Stimulated activated CD4-positive, alpha-beta T cell treated with anti-CD3 and anti-CD28 coated beads, Interleukin-4, amount 100 ng/mL, for 4 hours (primary cell): ENCODE measurements at regions not wholly inside any gene's neighbourhood (a gene's known extent, or its start where the extent isn't known, plus 50 kb on each side); places are given as distances from the start of the nearest gene placed in this dataset.
"Not testable (repeated sequence)": the region's sequence is repeated elsewhere in the genome, so short reads cannot be mapped to it uniquely, and the experiment has no call there.

Experiments used
- DNase-seq, 2 experiments: peaks; one replicate each; pipeline ENCODE4 v3.0.0-alpha.2; 2020

GRCh38 chr10:105609451-105609850, 968.4 kb downstream of the SORCS3 start:
- no peak for DNase-seq

DNA sequence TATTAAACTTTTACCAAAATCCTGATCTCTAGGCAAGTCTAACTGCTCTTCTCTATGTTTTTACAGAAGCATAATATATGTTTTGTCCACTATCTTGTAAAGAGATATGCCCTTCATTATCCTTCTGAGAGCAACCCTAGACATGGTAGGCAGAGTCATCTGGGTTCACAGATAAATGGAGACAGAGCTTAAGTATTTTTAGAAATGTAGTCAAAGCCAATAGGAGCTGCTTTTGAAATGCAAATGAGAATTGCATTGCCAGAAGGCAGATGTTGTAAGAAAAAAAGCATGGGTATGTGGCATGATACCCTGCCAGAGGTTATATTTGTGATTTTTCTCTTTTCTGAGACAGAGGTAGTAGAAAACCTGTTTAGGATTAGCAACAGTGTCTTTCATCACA, 964.8 kb downstream of the SORCS3 start:
- no peak for DNase-seq

GRCh38 chr10:105605104-105605503, 964.0 kb downstream of the SORCS3 start:
- no peak for DNase-seq

GRCh38 chr10:105598207-105598606, 957.1 kb downstream of the SORCS3 start:
- no peak for DNase-seq

GRCh38 chr10:105597312-105597711, 956.2 kb downstream of the SORCS3 start:
- DNase-seq = no peak

DNA sequence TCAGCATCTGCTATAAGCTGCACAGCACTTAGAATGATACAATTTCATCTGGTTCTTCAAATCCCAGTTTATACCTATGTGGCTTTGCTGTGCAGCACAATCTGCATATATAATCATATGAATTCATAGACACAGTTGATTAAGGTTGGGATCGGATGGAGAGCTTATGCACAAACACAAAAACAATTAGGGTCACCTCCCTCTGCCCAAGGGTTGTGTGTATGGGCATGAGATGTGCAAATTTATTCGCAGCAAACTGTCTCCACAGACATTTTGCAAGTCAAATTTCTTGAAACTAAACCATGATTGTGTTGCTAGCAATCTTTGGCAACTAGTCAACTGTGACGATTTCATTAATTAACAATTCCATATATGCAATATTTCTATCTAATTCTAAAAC, 955.7 kb downstream of the SORCS3 start:
- no peak for DNase-seq

DNA sequence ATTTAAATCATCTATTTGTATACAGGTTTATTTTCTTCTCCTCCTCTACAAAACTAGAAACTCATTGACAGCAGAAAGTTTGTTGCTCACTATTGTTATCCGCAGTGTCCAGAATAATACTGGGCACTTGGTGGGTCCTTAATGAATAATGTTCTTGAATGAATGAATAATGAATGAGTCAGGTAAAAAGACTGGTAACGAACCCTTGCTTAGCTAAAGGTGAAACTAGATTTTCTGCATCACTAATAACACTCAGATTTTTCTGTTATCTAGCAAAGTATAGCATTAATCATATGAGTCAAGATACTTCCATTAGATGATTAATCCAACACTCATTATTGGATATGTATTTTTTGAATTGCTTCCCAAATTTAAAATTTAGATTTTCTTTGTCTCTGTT, 953.2 kb downstream of the SORCS3 start:
- DNase-seq = no peak

- DNase-seq = no peak
Observed at GRCh38 chr10:105592468-105592867, 951.4 kb downstream of the SORCS3 start.

GRCh38 chr10:105586451-105587098, 945.5 kb downstream of the SORCS3 start:
- DNase-seq = no peak

DNA sequence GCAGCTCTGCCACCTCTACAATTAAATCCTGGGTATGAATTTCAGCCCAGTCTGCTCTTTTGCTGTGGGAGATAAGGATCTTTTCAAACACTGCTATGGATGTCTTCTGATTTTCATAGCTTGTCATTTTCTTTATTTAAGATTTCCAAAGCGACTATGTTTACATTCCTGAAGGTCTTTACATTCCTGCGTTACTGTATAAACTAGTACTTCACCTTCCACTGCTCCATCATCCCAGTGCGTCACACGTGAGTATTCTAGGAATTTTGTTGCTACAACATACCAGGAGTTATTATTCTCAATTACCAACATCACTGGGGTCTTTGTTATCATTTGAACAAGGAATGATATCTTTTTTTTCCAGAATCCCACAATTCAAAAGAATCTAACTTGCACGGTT, 944.7 kb downstream of the SORCS3 start:
- no peak for DNase-seq

DNA sequence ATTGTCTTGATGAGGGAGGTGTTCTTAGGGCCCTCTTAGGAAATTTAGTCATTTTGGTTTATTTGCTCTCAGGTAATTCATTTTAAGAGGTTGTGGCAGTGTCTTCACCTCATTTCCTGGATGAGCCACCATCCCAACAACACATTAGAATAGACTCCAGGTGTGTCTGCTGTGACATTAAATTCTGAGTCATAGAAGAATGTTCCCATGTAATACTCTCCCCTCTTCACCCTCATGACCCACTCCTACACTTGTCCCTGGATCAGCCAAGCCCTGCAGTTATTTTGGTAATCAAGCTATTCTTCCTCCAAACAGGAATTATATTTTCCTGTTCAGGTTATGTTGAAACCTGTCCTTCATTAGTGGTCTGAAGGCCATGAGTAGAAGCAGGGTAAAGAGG, 944.1 kb downstream of the SORCS3 start:
- no peak for DNase-seq

GRCh38 chr10:105579112-105579511, 938.0 kb downstream of the SORCS3 start:
- no peak for DNase-seq

- no peak for DNase-seq
Observed at GRCh38 chr10:105577865-105578607, 936.9 kb downstream of the SORCS3 start.

- no peak for DNase-seq
Observed at GRCh38 chr10:105559333-105560097, 918.4 kb downstream of the SORCS3 start.

DNA sequence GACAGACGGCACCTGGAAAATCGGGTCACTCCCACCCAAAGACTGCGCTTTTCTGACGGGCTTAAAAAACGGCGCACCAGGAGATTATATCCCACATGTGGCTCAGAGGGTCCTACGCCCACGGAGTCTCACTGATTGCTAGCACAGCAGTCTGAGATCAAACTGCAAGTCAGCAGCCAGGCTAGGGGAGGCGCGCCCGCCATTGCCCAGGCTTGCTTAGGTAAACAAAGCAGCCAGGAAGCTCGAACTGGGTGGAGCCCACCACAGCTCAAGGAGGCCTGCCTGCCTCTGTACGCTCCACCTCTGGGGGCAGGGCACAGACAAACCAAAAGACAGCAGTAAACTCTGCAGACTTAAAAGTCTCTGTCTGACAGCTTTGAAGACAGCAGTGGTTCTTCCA, 909.4 kb downstream of the SORCS3 start:
- DNase-seq = not testable (repeated sequence)

- DNase-seq = no peak
Observed at GRCh38 chr10:105549731-105550130, 908.6 kb downstream of the SORCS3 start.

GRCh38 chr10:105545101-105545500, 904.0 kb downstream of the SORCS3 start:
- no peak for DNase-seq

GRCh38 chr10:105540381-105540780, 899.3 kb downstream of the SORCS3 start:
- no peak for DNase-seq

DNA sequence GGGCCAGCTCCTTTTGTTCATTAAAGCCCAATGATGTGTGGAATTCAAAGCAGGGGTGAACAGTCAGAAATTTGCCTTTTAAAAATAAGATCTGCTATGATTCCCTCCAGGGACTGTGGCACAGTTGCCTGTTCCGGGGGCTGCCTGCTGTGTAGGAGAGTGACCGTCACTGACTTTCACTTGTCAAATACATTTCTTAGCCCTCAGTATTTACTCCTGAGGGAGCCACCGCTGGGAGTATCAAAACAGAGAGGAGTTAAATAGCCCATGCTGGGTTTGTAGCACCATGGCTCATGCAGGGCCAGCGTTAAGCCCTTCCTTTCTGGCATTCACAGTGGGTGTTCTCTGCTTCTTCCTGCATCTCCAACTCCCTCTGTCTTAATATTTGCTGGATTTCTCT, 897.8 kb downstream of the SORCS3 start:
- DNase-seq = no peak

DNA sequence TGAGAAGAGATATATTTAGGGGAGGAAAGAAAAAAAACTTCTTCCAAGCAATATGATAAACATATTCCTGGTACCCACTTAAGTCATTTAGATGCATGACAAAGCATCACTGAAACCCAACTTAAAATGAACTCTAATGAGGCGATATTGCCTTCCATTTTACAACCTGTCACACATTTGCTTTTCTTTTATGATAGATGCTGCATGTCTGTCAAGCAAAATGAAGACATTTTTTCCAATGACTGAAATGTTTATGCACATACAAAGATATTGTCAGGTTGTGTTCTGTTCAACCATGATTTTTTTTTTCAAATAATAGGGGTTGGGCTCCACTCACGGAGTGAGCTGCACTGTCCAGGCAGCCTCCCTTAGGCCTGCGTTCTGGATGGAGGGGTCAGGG, 894.4 kb downstream of the SORCS3 start:
- DNase-seq = no peak

GRCh38 chr10:105534086-105534485, 893.0 kb downstream of the SORCS3 start:
- no peak for DNase-seq

DNA sequence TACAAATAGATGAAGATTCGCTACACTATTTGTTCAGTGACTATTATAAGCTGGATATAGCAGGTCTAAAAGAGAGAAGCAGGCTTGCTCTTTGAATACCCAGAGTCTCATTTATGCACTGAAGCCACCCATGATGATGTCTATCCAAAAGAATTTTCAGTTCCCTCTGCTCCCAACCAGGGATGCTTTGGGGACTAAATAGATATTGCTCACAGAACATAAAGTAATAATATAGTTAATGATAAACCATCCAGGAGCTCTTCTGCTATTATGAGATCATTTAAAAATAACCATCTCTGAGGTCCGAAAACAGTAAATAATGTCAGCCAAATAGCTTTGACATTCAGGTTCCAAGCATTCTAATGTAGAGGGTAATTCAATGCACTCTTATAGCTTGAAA, 875.4 kb downstream of the SORCS3 start:
- no peak for DNase-seq

GRCh38 chr10:105514106-105514505, 873.0 kb downstream of the SORCS3 start:
- no peak for DNase-seq

- no peak for DNase-seq
Observed at GRCh38 chr10:105509517-105509916, 868.4 kb downstream of the SORCS3 start.
